ENCODE measurements at regions not wholly inside any gene's neighbourhood (a gene's known extent, or its start where the extent isn't known, plus 50 kb on each side); places are given as distances from the start of the nearest gene placed in this dataset.
"Not testable (repeated sequence)": the region's sequence is repeated elsewhere in the genome, so short reads cannot be mapped to it uniquely, and the experiment has no call there.

DNA sequence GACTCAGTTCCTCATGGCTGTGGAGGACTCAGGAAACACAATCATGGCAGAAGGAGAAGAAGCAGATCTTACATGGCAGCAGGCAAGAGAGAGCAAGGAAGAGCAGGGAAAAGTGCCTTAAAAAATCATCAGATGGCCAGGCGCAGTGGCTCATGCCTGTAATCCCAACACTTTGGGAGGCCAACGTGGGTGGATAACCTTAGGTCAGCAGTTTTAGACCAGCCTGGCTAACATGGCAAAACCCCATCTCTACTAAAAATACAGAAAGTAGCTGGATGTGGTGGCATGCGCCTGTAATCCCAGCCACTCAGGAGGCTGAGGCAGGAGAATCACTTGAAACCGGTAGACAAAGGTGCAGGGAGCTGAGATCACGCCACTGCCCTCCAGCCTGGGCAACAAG, 664.6 kb downstream of the DTWD2 start:
- TF ChIP-seq, protein P1, sequence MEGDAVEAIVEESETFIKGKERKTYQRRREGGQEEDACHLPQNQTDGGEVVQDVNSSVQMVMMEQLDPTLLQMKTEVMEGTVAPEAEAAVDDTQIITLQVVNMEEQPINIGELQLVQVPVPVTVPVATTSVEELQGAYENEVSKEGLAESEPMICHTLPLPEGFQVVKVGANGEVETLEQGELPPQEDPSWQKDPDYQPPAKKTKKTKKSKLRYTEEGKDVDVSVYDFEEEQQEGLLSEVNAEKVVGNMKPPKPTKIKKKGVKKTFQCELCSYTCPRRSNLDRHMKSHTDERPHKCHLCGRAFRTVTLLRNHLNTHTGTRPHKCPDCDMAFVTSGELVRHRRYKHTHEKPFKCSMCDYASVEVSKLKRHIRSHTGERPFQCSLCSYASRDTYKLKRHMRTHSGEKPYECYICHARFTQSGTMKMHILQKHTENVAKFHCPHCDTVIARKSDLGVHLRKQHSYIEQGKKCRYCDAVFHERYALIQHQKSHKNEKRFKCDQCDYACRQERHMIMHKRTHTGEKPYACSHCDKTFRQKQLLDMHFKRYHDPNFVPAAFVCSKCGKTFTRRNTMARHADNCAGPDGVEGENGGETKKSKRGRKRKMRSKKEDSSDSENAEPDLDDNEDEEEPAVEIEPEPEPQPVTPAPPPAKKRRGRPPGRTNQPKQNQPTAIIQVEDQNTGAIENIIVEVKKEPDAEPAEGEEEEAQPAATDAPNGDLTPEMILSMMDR (IDR thresholded peaks at IDR 0.05; ENCODE audit: extremely low read depth in 1 of 2, insufficient read depth in 1 of 2, low read depth in 1 of 2, low read length in 2 of 2): not testable (repeated sequence)
- TF ChIP-seq, protein P2, sequence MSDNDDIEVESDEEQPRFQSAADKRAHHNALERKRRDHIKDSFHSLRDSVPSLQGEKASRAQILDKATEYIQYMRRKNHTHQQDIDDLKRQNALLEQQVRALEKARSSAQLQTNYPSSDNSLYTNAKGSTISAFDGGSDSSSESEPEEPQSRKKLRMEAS (IDR thresholded peaks at IDR 0.05; ENCODE audit: insufficient read depth, insufficient read length): not testable (repeated sequence)
- not testable (repeated sequence) for TF ChIP-seq MYC (IDR thresholded peaks at IDR 0.05; ENCODE audit: low read depth, low read length); POLR2A (IDR thresholded peaks at IDR 0.05; ENCODE audit: low read depth, low read length); EZH2 (IDR thresholded peaks at IDR 0.05; ENCODE audit: borderline replicate concordance, low read depth, low read length, severe bottlenecking); POLR2AphosphoS5 (IDR thresholded peaks at IDR 0.05; ENCODE audit: insufficient read depth, low read depth, low read length); GATA2 (IDR thresholded peaks at IDR 0.05; ENCODE audit: insufficient read depth, insufficient read length, low read depth, low read length)
